ENCODE measurements at regions not wholly inside any gene's neighbourhood (a gene's known extent, or its start where the extent isn't known, plus 50 kb on each side); places are given as distances from the start of the nearest gene placed in this dataset.

GRCh38 chr9:88233091-88233490 lies 94.8 kb upstream of the SPATA31C2 start:
- no peak for TF ChIP-seq CTCF (IDR thresholded peaks at IDR 0.05)
- no peak for TF ChIP-seq POLR2A (IDR thresholded peaks at IDR 0.05)
